IMR-90 (cell line): ENCODE measurements at regions not wholly inside any gene's neighbourhood (a gene's known extent, or its start where the extent isn't known, plus 50 kb on each side); places are given as distances from the start of the nearest gene placed in this dataset.

ENCODE experiments used
- BHLHE40 ChIP-seq: fragments of 150-350 bp; IDR thresholded peaks from 2 replicates; pipeline ENCODE4 v1.6.1; 2016; ENCODE audit warnings: mild to moderate bottlenecking, low read depth, low read length
- CTCF ChIP-seq: conservative IDR thresholded peaks from 2 replicates; pipeline ENCODE4 v1.5.1; 2012; ENCODE audit warnings: mild to moderate bottlenecking, low read depth, low read length, improper control_type of control experiment
- ELK1 ChIP-seq: fragments of 150-350 bp; IDR thresholded peaks from 2 replicates; pipeline ENCODE4 v1.6.1; 2016; ENCODE audit warnings: low read depth, mild to moderate bottlenecking, low read length, moderate library complexity, borderline replicate concordance
- MAFK ChIP-seq: IDR thresholded peaks from 2 replicates; pipeline ENCODE4 v1.6.1; 2012; ENCODE audit warnings: low read depth, low read length, improper control_type of control experiment
- NFE2L2 ChIP-seq: fragments of 150-350 bp; IDR thresholded peaks from 2 replicates; pipeline ENCODE4 v1.6.1; 2016; ENCODE audit warnings: low read depth, mild to moderate bottlenecking, low read length
- POLR2A ChIP-seq: IDR thresholded peaks from 2 replicates; pipeline ENCODE4 v1.6.1; 2012; ENCODE audit warnings: mild to moderate bottlenecking, low read depth, low read length
- RAD21 ChIP-seq: IDR thresholded peaks from 2 replicates; pipeline ENCODE4 v1.6.1; 2012; ENCODE audit warnings: low read length, improper control_type of control experiment
- RCOR1 ChIP-seq: IDR thresholded peaks from 2 replicates; pipeline ENCODE4 v1.6.1; 2012; ENCODE audit warnings: mild to moderate bottlenecking, low read length, improper control_type of control experiment; ENCODE audit not compliant: insufficient replicate concordance

- TF ChIP-seq CTCF (no peak), POLR2A (no peak), MAFK (no peak), NFE2L2 (no peak), RAD21 (no peak), RCOR1 (no peak), BHLHE40 (no peak), ELK1 (no peak)
These were observed 212.6 kb upstream of the HTR1E start for GRCh38 chr6:86724695-86725094.
